GM19023 (cell line): ENCODE measurements at regions not wholly inside any gene's neighbourhood (a gene's known extent, or its start where the extent isn't known, plus 50 kb on each side); places are given as distances from the start of the nearest gene placed in this dataset.

Source experiments
- ATAC-seq: cut with Tn5 transposase; IDR thresholded peaks from one replicate; pipeline ENCODE4 v1.9.1; 2021; ENCODE audit warnings: mild to moderate bottlenecking, moderate library complexity; ENCODE audit not compliant: unreplicated experiment

GRCh38 chr7:120097774-120098173 is 175.2 kb upstream of the KCND2 start:
- no peak for ATAC-seq

GRCh38 chr7:120108376-120108775 is 164.6 kb upstream of the KCND2 start:
- ATAC-seq, result no peak

- ATAC-seq, result no peak
These were observed 162.8 kb upstream of the KCND2 start for GRCh38 chr7:120110169-120110568.

GRCh38 chr7:120114626-120115025 is 158.3 kb upstream of the KCND2 start:
- ATAC-seq, result no peak

GRCh38 chr7:120123528-120123927 is 149.4 kb upstream of the KCND2 start:
- ATAC-seq, result no peak

GRCh38 chr7:120131096-120131839 is 141.7 kb upstream of the KCND2 start:
- no peak for ATAC-seq

GRCh38 chr7:120138497-120138896 is 134.5 kb upstream of the KCND2 start:
- ATAC-seq, result no peak

- ATAC-seq, result no peak
These were observed 116.5 kb upstream of the KCND2 start for GRCh38 chr7:120156476-120156875.

GRCh38 chr7:120160166-120160565 is 112.8 kb upstream of the KCND2 start:
- no peak for ATAC-seq

- ATAC-seq, result no peak
These were observed 109.5 kb upstream of the KCND2 start for GRCh38 chr7:120163449-120163848.

- no peak for ATAC-seq
These were observed 107.7 kb upstream of the KCND2 start for GRCh38 chr7:120165227-120165626.

GRCh38 chr7:120168066-120168465 is 104.9 kb upstream of the KCND2 start:
- ATAC-seq, result no peak

GRCh38 chr7:120169996-120170783 is 102.8 kb upstream of the KCND2 start:
- no peak for ATAC-seq

GRCh38 chr7:120170834-120171233 is 102.1 kb upstream of the KCND2 start:
- ATAC-seq, result no peak

GRCh38 chr7:120171406-120171805 is 101.6 kb upstream of the KCND2 start:
- no peak for ATAC-seq

GRCh38 chr7:120180221-120180620 is 92.8 kb upstream of the KCND2 start:
- ATAC-seq, result no peak

GRCh38 chr7:120181499-120181898 is 91.5 kb upstream of the KCND2 start:
- no peak for ATAC-seq

- ATAC-seq, result no peak
These were observed 88.1 kb upstream of the KCND2 start for GRCh38 chr7:120184866-120185265.

- no peak for ATAC-seq
These were observed 86.9 kb upstream of the KCND2 start for GRCh38 chr7:120185940-120186682.

- ATAC-seq, result no peak
These were observed 86.3 kb upstream of the KCND2 start for GRCh38 chr7:120186688-120187087.

GRCh38 chr7:120189623-120190022 is 83.4 kb upstream of the KCND2 start:
- ATAC-seq, result no peak

GRCh38 chr7:120190109-120190508 is 82.9 kb upstream of the KCND2 start:
- no peak for ATAC-seq
